HepG2 (cell line): ENCODE measurements at regions not wholly inside any gene's neighbourhood (a gene's known extent, or its start where the extent isn't known, plus 50 kb on each side); places are given as distances from the start of the nearest gene placed in this dataset.
"Not testable (repeated sequence)": the region's sequence is repeated elsewhere in the genome, so short reads cannot be mapped to it uniquely, and the experiment has no call there.

ENCODE experiments used
- ATAC-seq: fragments of 200-7000 bp; cut with Tn5 transposase; 3 replicates; pipeline ENCODE4 v1.9.1; 2020; ENCODE audit warnings: mild to moderate bottlenecking, moderate library complexity
- BruUV-seq: library from RNA; stranded (reverse); fragments of 400-500 nt; replicated peaks from 2 replicates; lab custom pipeline; 2021; lab: Mats Ljungman, UMichigan
- CTCF ChIA-PET: fragments of 300-600 bp; formaldehyde crosslinking; extraction: SDS; loops from one replicate; lab custom pipeline; 2021; ENCODE audit warnings: low total read pairs, inconsistent platforms, low intra/inter-chr PET ratio; lab: Yijun Ruan, JAX
- POLR2A ChIA-PET: fragments of 350-600 bp; sonication (Branson Sonifier 250); formaldehyde crosslinking; loops from one replicate; lab custom pipeline; 2020; ENCODE audit warnings: antibody characterized with exemption, inconsistent platforms; lab: Yijun Ruan, JAX
- DNase-seq: peaks from one replicate; pipeline ENCODE4 v3.0.0-alpha.2; 2015; ENCODE audit warnings: low spot score
- FAIRE-seq: peaks from 3 replicates; lab custom pipeline; 2011; peaks lifted over from hg19 to GRCh38; lab: Jason Lieb, UNC
- H2AFZ ChIP-seq: one replicate; pipeline ENCODE4 v1.6.1; 2011; ENCODE audit warnings: low read length, inconsistent platforms
- H3K27ac ChIP-seq: fragments of 300-600 bp; 3 replicates; pipeline ENCODE4 v1.8.0; 2011; ENCODE audit warnings: mixed run types, mild to moderate bottlenecking, mixed read lengths, low read length, inconsistent platforms; ENCODE audit not compliant: insufficient read depth; ENCODE audit errors: extremely low read length
- H3K27me3 ChIP-seq, 2 experiments: fragments of 200-600 bp in 1 of 2; 2 replicates in 1 of 2; 3 replicates in 1 of 2; pipeline versions ENCODE4 v1.6.0 to v1.8.0; 2011; ENCODE audit warnings: low read length in 2 of 2, mild to moderate bottlenecking in 2 of 2, moderate library complexity in 2 of 2, inconsistent platforms in 1 of 2; ENCODE audit not compliant: insufficient read depth in 2 of 2, control insufficient read depth in 1 of 2
- H3K36me3 ChIP-seq, 2 experiments: fragments of 200-600 bp in 1 of 2; replicated peaks in 1 of 2; 2 replicates in 1 of 2; 3 replicates in 1 of 2; pipeline versions ENCODE4 v1.5.1 to v1.8.0; 2011; ENCODE audit warnings: low read length in 2 of 2, inconsistent platforms in 1 of 2; ENCODE audit not compliant: insufficient read depth in 2 of 2, control insufficient read depth in 1 of 2
- H3K4me1 ChIP-seq: 2 replicates; pipeline ENCODE4 v1.5.1; 2012; ENCODE audit warnings: low read length, inconsistent platforms; ENCODE audit not compliant: insufficient read depth
- H3K4me2 ChIP-seq: 2 replicates; pipeline ENCODE4 v1.6.0; 2011; ENCODE audit warnings: low read depth, low read length, inconsistent platforms
- H3K4me3 ChIP-seq, 3 experiments: fragments of 200-600 bp in 1 of 3; sonication (generic), shearing (Covaris generic) in 1 of 3; replicated peaks in 1 of 3; 2 replicates each; pipeline ENCODE4 v1.5.1; 2011 to 2016; ENCODE audit warnings: low read length in 3 of 3, inconsistent platforms in 2 of 3, low read depth in 2 of 3, mild to moderate bottlenecking in 2 of 3, control low read depth in 1 of 3, mixed read lengths in 1 of 3; ENCODE audit not compliant: insufficient read depth in 1 of 3
- H3K79me2 ChIP-seq: one replicate; pipeline ENCODE4 v1.6.1; 2011; ENCODE audit warnings: low read length, inconsistent platforms; ENCODE audit not compliant: insufficient read depth
- H3K9ac ChIP-seq: 2 replicates; pipeline ENCODE4 v1.6.0; 2011; ENCODE audit warnings: mild to moderate bottlenecking, low read depth, low read length, inconsistent platforms; ENCODE audit not compliant: insufficient read depth
- H3K9me3 ChIP-seq: 2 replicates; pipeline ENCODE4 v1.5.1; 2012; ENCODE audit warnings: mild to moderate bottlenecking, low read length
- H4K20me1 ChIP-seq: 2 replicates; pipeline ENCODE4 v1.6.0; 2011; ENCODE audit warnings: inconsistent platforms, mild to moderate bottlenecking, low read length, moderate library complexity; ENCODE audit not compliant: insufficient read depth
- CBX1 ChIP-seq: IDR thresholded peaks from one replicate; pipeline ENCODE4 v1.6.1; 2016; ENCODE audit warnings: antibody characterized with exemption, low read depth
- CENPX ChIP-seq: sonication (generic); formaldehyde crosslinking; IDR thresholded peaks from 2 replicates; pipeline ENCODE4 v1.9.0; 2021; ENCODE audit warnings: mild to moderate bottlenecking, missing genetic modification reagents, moderate library complexity
- DDIT3 ChIP-seq: sonication (generic); formaldehyde crosslinking; IDR thresholded peaks from 2 replicates; pipeline ENCODE4 v1.4.0; 2020; ENCODE audit warnings: mild to moderate bottlenecking, missing genetic modification reagents
- MYNN ChIP-seq: sonication (generic); formaldehyde crosslinking; IDR thresholded peaks from 2 replicates; pipeline ENCODE4 v1.4.0; 2020; ENCODE audit warnings: mild to moderate bottlenecking, low read depth, missing genetic modification reagents
- NFKBIZ ChIP-seq: IDR thresholded peaks from 2 replicates; pipeline ENCODE4 v1.6.1; 2018; ENCODE audit warnings: missing genetic modification reagents, missing compliant biosample characterization
- RFXAP ChIP-seq: sonication (generic); formaldehyde crosslinking; IDR thresholded peaks from 2 replicates; pipeline ENCODE4 v1.4.0; 2020; ENCODE audit warnings: missing genetic modification reagents, borderline replicate concordance
- SMAD9 ChIP-seq: sonication (generic); formaldehyde crosslinking; IDR thresholded peaks from 2 replicates; pipeline ENCODE4 v1.5.1; 2020; ENCODE audit warnings: mild to moderate bottlenecking, missing genetic modification reagents
- ZBTB33 ChIP-seq: sonication (generic); formaldehyde crosslinking; IDR thresholded peaks from 2 replicates; pipeline ENCODE4 v1.4.0; 2020; ENCODE audit warnings: missing genetic modification reagents
- ZNF20 ChIP-seq: sonication (generic); formaldehyde crosslinking; IDR thresholded peaks from 2 replicates; pipeline ENCODE4 v1.4.0; 2020; ENCODE audit warnings: mild to moderate bottlenecking, moderate library complexity, missing genetic modification reagents
- ZNF329 ChIP-seq: sonication (generic); formaldehyde crosslinking; IDR thresholded peaks from 2 replicates; pipeline ENCODE4 v1.9.0; 2021; ENCODE audit warnings: low read depth, mild to moderate bottlenecking, missing genetic modification reagents
- ZNF580 ChIP-seq: IDR thresholded peaks from 2 replicates; pipeline ENCODE4 v1.6.1; 2016; ENCODE audit warnings: low read depth, borderline replicate concordance
- ZNF598 ChIP-seq: sonication (generic); formaldehyde crosslinking; IDR thresholded peaks from 2 replicates; pipeline ENCODE4 v1.5.1; 2020; ENCODE audit warnings: mild to moderate bottlenecking, missing genetic modification reagents, borderline replicate concordance
- ZNF766 ChIP-seq: sonication (generic); formaldehyde crosslinking; IDR thresholded peaks from 2 replicates; pipeline ENCODE4 v1.5.0; 2020; ENCODE audit warnings: missing genetic modification reagents, borderline replicate concordance
- WGBS: methylation state at CpG from one replicate; pipeline ENCODE4 v1.1.6; 2017; ENCODE audit warnings: low lambda C conversion rate; 5-methylcytosine and 5-hydroxymethylcytosine counted together
- in situ Hi-C: cut with HindIII; loops from 2 replicates; pipeline ENCODE4 v1.10.0; 2017; ENCODE audit warnings: low pct_unique_long_range_greater_than_20kb; ENCODE audit not compliant: extremely low pct_ligation_motif_present
- intact Hi-C: fragments of 100-400 bp; cut with micrococcal nuclease; formaldehyde crosslinking; loops from one replicate; pipeline ENCODE4 v1.10.0; 2022; ENCODE audit not compliant: unreplicated experiment

- H3K4me2 ChIP-seq, H4K20me1 ChIP-seq, H3K79me2 ChIP-seq, H3K9ac ChIP-seq, H3K27me3 ChIP-seq, intact Hi-C loops, in situ Hi-C loops, H3K4me3 ChIP-seq, H2AFZ ChIP-seq, ATAC-seq, H3K4me1 ChIP-seq, POLR2A ChIA-PET, BruUV-seq, H3K27ac ChIP-seq, H3K36me3 ChIP-seq, FAIRE-seq, CTCF ChIA-PET, DNase-seq, H3K9me3 ChIP-seq: not testable (repeated sequence)
- WGBS: 1% methylated on average over 4 of the region's 4 CpGs
Observed at GRCh38 chr5:112523674-112524263, 104.7 kb upstream of the EPB41L4A start.

GRCh38 chr5:112525217-112525616 lies 106.1 kb upstream of the EPB41L4A start:
- no peak overlapping the region for H3K4me3 ChIP-seq
- ATAC-seq (no peak), DNase-seq (no peak), FAIRE-seq (no peak)
- H3K4me1 ChIP-seq: no peaks in the 10 kb centered on the region
- no peaks in the 10 kb centered on the region for H4K20me1 ChIP-seq
- no peak overlapping the region for H3K27ac ChIP-seq
- no peaks in the 10 kb centered on the region for H3K27me3 ChIP-seq
- WGBS: 59% methylated on average over 3 of the region's 6 CpGs
- CTCF ChIA-PET: no interaction called here
- H2AFZ ChIP-seq: no peak overlapping the region
- H3K79me2 ChIP-seq: no peaks in the 10 kb centered on the region
- intact Hi-C loops: no loop called here
- POLR2A ChIA-PET: no interaction called here
- TF ChIP-seq ZNF580 (CRISPR knock-in tag) (no peak), DDIT3 (no peak), CBX1 (no peak), NFKBIZ (CRISPR knock-in tag) (no peak), ZNF598 (CRISPR knock-in tag) (no peak), CENPX (CRISPR knock-in tag) (no peak), SMAD9 (CRISPR knock-in tag) (no peak), ZBTB33 (CRISPR knock-in tag) (no peak), RFXAP (CRISPR knock-in tag) (no peak), MYNN (no peak), ZNF20 (CRISPR knock-in tag) (no peak), ZNF329 (CRISPR knock-in tag) (no peak), ZNF766 (no peak)
- H3K4me2 ChIP-seq: no peak overlapping the region
- no peaks in the 10 kb centered on the region for H3K36me3 ChIP-seq
- no peaks in the 10 kb centered on the region for H3K9me3 ChIP-seq
- in situ Hi-C loops: no loop called here
- H3K9ac ChIP-seq: no peak overlapping the region
- no TSS peak for BruUV-seq
